HCT116 (cell line): ENCODE measurements at regions not wholly inside any gene's neighbourhood (a gene's known extent, or its start where the extent isn't known, plus 50 kb on each side); places are given as distances from the start of the nearest gene placed in this dataset.

ENCODE experiments used
- ATAC-seq: fragments of 200-7000 bp; cut with Tn5 transposase; 2 replicates; pipeline ENCODE4 v1.9.1; 2020; ENCODE audit warnings: mild to moderate bottlenecking, moderate library complexity
- BruUV-seq: library from RNA; stranded (reverse); fragments of 400-500 nt; replicated peaks from 2 replicates; lab custom pipeline; 2021; lab: Mats Ljungman, UMichigan
- CTCF ChIA-PET: fragments of 300-600 bp; sonication (Branson Sonifier 250); formaldehyde crosslinking; loops from one replicate; lab custom pipeline; 2021; ENCODE audit warnings: antibody characterized with exemption; lab: Charles Lee
- POLR2A ChIA-PET: fragments of 300-600, 350-600 bp; sonication (Branson Sonifier 250); formaldehyde crosslinking; loops from one replicate; lab custom pipeline; 2021; ENCODE audit warnings: antibody characterized with exemption; lab: Charles Lee
- RAD21 ChIA-PET, 2 experiments: fragments of 300-600 bp; sonication (Branson Sonifier 250); formaldehyde crosslinking; loops; one replicate each; lab custom pipeline; 2023; ENCODE audit warnings: low total read pairs in 2 of 2; ENCODE audit not compliant: uncharacterized antibody in 2 of 2, unreplicated experiment in 2 of 2, low non-redundant PET in 1 of 2; lab: Charles Lee
- DNase-seq: peaks from one replicate; pipeline ENCODE4 v3.0.0-alpha.2; 2010; ENCODE audit warnings: low read depth, low spot score
- H2AFZ ChIP-seq: fragments of 200-600 bp; shearing (Covaris generic), sonication (generic); 2 replicates; pipeline ENCODE4 v1.6.1; 2017; ENCODE audit warnings: low read depth, mixed run types, mixed read lengths, antibody characterized with exemption, low read length; ENCODE audit not compliant: poor library complexity, severe bottlenecking
- H3K27ac ChIP-seq: 2 replicates; pipeline ENCODE4 v1.5.1; 2012; ENCODE audit warnings: low read depth, low read length
- H3K27me3 ChIP-seq: fragments of 200-600 bp; sonication (generic); 2 replicates; pipeline ENCODE4 v1.6.1; 2016; ENCODE audit warnings: mixed run types, low read length, mixed read lengths; ENCODE audit not compliant: insufficient read depth
- H3K36me3 ChIP-seq, 2 experiments: fragments of 200-500 bp in 1 of 2; fragments of 200-600 bp in 1 of 2; sonication (Bioruptor generic) in 1 of 2; sonication (generic) in 1 of 2; 2 replicates each; pipeline versions ENCODE4 v1.5.1 to v1.6.1; 2014 to 2016; ENCODE audit warnings: low read length in 2 of 2, inconsistent platforms in 1 of 2, mixed read lengths in 1 of 2, mixed run types in 1 of 2; ENCODE audit not compliant: insufficient read depth in 2 of 2, control insufficient read depth in 1 of 2
- H3K4me1 ChIP-seq, 2 experiments: fragments of 200-600 bp in 1 of 2; sonication (generic) in 1 of 2; 2 replicates each; pipeline versions ENCODE4 v1.5.1 to v1.6.1; 2012 to 2017; ENCODE audit warnings: low read length in 2 of 2, inconsistent platforms in 1 of 2, mild to moderate bottlenecking in 1 of 2, mixed read lengths in 1 of 2, mixed run types in 1 of 2, moderate library complexity in 1 of 2; ENCODE audit not compliant: insufficient read depth in 2 of 2, control insufficient read depth in 1 of 2
- H3K4me2 ChIP-seq: fragments of 200-600 bp; sonication (generic); 2 replicates; pipeline ENCODE4 v1.6.1; 2017; ENCODE audit warnings: mixed run types, low read length, mixed read lengths
- H3K4me3 ChIP-seq, 2 experiments: fragments of 200-600 bp in 1 of 2; sonication (generic) in 1 of 2; replicated peaks in 1 of 2; 2 replicates each; pipeline ENCODE4 v1.5.1; 2011 to 2016; ENCODE audit warnings: low read length in 2 of 2, control low read depth in 1 of 2, low read depth in 1 of 2, mild to moderate bottlenecking in 1 of 2, mixed read lengths in 1 of 2, mixed run types in 1 of 2
- H3K79me2 ChIP-seq: fragments of 200-600 bp; sonication (generic); 2 replicates; pipeline ENCODE4 v1.6.1; 2017; ENCODE audit warnings: mild to moderate bottlenecking, mixed run types, low read length, moderate library complexity, mixed read lengths; ENCODE audit not compliant: insufficient read depth
- H3K9ac ChIP-seq: fragments of 200-600 bp; sonication (generic); 2 replicates; pipeline ENCODE4 v1.6.1; 2016; ENCODE audit warnings: low read length, mixed read lengths
- H3K9me2 ChIP-seq: fragments of 200-600 bp; sonication (generic), shearing (Covaris generic); 2 replicates; pipeline ENCODE4 v1.6.1; 2017; ENCODE audit warnings: mixed run types, mild to moderate bottlenecking, moderate library complexity; ENCODE audit not compliant: insufficient read depth
- H3K9me3 ChIP-seq, 2 experiments: fragments of 200-500 bp in 1 of 2; fragments of 200-600 bp in 1 of 2; sonication (Bioruptor generic) in 1 of 2; sonication (generic) in 1 of 2; 2 replicates each; pipeline ENCODE4 v1.6.1; 2014 to 2017; ENCODE audit warnings: low read length in 2 of 2, mixed read lengths in 2 of 2, inconsistent platforms in 1 of 2, low read depth in 1 of 2, mild to moderate bottlenecking in 1 of 2, mixed run types in 1 of 2, moderate library complexity in 1 of 2; ENCODE audit not compliant: control insufficient read depth in 1 of 2, insufficient read depth in 1 of 2
- H4K20me1 ChIP-seq: fragments of 200-600 bp; sonication (generic), shearing (Covaris generic); 2 replicates; pipeline ENCODE4 v1.6.1; 2017; ENCODE audit warnings: mixed run types, mild to moderate bottlenecking, moderate library complexity; ENCODE audit not compliant: insufficient read depth
- CBX3 ChIP-seq: IDR thresholded peaks from 2 replicates; pipeline ENCODE4 v1.6.1; 2012; ENCODE audit warnings: low read depth
- EGR1 ChIP-seq: IDR thresholded peaks from 2 replicates; pipeline ENCODE4 v1.6.1; 2012; ENCODE audit warnings: low read depth
- EZH2 ChIP-seq: fragments of 200-600 bp; sonication (generic); IDR thresholded peaks from 2 replicates; pipeline ENCODE4 v1.6.1; 2017; ENCODE audit warnings: antibody characterized with exemption, mixed run types
- JUND ChIP-seq: IDR thresholded peaks from 2 replicates; pipeline ENCODE4 v1.6.1; 2012
- SP1 ChIP-seq: IDR thresholded peaks from 2 replicates; pipeline ENCODE4 v1.6.1; 2012; ENCODE audit warnings: low read depth
- SRF ChIP-seq: IDR thresholded peaks from 2 replicates; pipeline ENCODE4 v1.6.1; 2012; ENCODE audit warnings: low read depth
- TCF7L2 ChIP-seq: IDR thresholded peaks from 2 replicates; pipeline ENCODE4 v1.7.0; 2011; ENCODE audit warnings: borderline replicate concordance, inconsistent platforms; ENCODE audit not compliant: insufficient read depth, insufficient read length; ENCODE audit errors: extremely low read depth
- ZFX ChIP-seq: fragments of 450-650 bp; IDR thresholded peaks from 2 replicates; pipeline ENCODE4 v1.6.1; 2017
- ZNF274 ChIP-seq: fragments of 200-500 bp; sonication (Bioruptor generic); IDR thresholded peaks from 2 replicates; pipeline ENCODE4 v1.6.1; 2014; ENCODE audit warnings: mild to moderate bottlenecking, low read depth, low read length, inconsistent platforms
- intact Hi-C: fragments of 100-400 bp; cut with micrococcal nuclease; formaldehyde crosslinking; loops from 2 replicates; pipeline ENCODE4 v1.10.0; 2022
- TF ChIP-seq, protein P1 (sequence below), 3 experiments: fragments of 200-600 bp in 1 of 3; sonication (generic) in 1 of 3; IDR thresholded peaks in 2 of 3; conservative IDR thresholded peaks in 1 of 3; 2 replicates each; pipeline ENCODE4 v1.5.1; 2012 to 2017; ENCODE audit warnings: low read depth in 2 of 3, low read length in 2 of 3, antibody characterized with exemption in 1 of 3, borderline replicate concordance in 1 of 3, control low read depth in 1 of 3, mild to moderate bottlenecking in 1 of 3, mixed read lengths in 1 of 3, mixed run types in 1 of 3, moderate library complexity in 1 of 3; ENCODE audit not compliant: insufficient read depth in 1 of 3
- TF ChIP-seq, protein P2 (sequence below): IDR thresholded peaks from 2 replicates; pipeline ENCODE4 v1.6.1; 2012
- TF ChIP-seq, protein P3 (sequence below): IDR thresholded peaks from 2 replicates; pipeline ENCODE4 v1.6.1; 2012

DNA sequence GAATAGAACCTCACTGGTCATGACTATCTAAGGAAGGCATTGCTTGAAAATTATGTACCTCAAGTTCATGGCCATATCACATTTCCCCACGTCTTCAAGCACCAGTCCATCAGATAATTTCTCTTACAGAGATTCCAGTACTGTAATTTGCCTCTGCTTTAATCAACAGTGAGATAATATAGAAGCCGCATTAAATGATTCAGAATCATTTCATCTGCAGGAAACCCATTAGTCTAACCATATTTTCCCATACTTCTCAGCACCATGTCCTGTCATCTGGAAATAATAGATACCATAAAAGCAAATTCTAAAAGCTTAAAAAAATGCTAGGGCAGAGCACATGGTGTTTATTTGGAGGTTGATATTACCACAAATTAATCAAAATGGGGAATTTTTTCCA lies 310.3 kb upstream of the SLIT2 start (continued):
- TF ChIP-seq, protein P1, sequence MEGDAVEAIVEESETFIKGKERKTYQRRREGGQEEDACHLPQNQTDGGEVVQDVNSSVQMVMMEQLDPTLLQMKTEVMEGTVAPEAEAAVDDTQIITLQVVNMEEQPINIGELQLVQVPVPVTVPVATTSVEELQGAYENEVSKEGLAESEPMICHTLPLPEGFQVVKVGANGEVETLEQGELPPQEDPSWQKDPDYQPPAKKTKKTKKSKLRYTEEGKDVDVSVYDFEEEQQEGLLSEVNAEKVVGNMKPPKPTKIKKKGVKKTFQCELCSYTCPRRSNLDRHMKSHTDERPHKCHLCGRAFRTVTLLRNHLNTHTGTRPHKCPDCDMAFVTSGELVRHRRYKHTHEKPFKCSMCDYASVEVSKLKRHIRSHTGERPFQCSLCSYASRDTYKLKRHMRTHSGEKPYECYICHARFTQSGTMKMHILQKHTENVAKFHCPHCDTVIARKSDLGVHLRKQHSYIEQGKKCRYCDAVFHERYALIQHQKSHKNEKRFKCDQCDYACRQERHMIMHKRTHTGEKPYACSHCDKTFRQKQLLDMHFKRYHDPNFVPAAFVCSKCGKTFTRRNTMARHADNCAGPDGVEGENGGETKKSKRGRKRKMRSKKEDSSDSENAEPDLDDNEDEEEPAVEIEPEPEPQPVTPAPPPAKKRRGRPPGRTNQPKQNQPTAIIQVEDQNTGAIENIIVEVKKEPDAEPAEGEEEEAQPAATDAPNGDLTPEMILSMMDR (IDR thresholded peaks at IDR 0.05 in 2 of 3, conservative IDR thresholded peaks at IDR 0.05 in 1 of 3; ENCODE audit: borderline replicate concordance in 1 of 3, insufficient read depth in 1 of 3, low read depth in 2 of 3, low read length in 2 of 3), result no peak
- TF ChIP-seq JUND (no peak), ZFX (no peak), CBX3 (no peak)

DNA sequence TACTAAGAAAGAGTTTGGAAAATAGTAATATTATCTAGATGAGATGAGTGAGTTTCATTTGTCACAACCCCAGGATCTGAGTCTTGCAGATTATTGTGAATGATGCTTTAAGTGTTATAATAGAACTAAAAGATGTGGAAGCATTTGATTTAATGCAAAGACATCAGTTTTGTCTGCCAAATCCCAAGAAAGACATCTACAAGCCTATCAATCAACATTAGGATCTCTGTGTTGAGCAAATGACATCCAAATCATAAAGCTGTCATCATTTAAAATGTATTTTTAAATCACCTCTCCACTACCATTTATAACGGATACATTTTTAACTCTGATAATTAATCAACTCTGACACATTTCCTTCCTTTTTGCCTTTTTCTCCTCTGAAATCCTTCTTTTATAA lies 310.8 kb upstream of the SLIT2 start:
- Histone ChIP-seq H3K4me3 (no peak overlapping the region), H3K9me2 (no peaks in the 10 kb centered on the region), H3K4me1 (peaks cover 0 to 4% of the 10 kb centered on the region in 2 experiments; a peak in 1 of 4 replicates), H4K20me1 (no peaks in the 10 kb centered on the region), H3K9me3 (no peaks in the 10 kb centered on the region), H3K79me2 (no peaks in the 10 kb centered on the region), H2AFZ (no peak overlapping the region), H3K27me3 (no peaks in the 10 kb centered on the region), H3K36me3 (no peaks in the 10 kb centered on the region), H3K27ac (no peak overlapping the region), H3K9ac (no peak overlapping the region), H3K4me2 (no peak overlapping the region)
- DNase-seq (no peak), ATAC-seq (no peak)
- no peak for TF ChIP-seq EZH2
- RAD21 ChIA-PET, result no interaction called here
- POLR2A ChIA-PET, result no interaction called here
- BruUV-seq, result no TSS peak
- intact Hi-C loops, result no loop called here
- CTCF ChIA-PET, result no interaction called here

DNA sequence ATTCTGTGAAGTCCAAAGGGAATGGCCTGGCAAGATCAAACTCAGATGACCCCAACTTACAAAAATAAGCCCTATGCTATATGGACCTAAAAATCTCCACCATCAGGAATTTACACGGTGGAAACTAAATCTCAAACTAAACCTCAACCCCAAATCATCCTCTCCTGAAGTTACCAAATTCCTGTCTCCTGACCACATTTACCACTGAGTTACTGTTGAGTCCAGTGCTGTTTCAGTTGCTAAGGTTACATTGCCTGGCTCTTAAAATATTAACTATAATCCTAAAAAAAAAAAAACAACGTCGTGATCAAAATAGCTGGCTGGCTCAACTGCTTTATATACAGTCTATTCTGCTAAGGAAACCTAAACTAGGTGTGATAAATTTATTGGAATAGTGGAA lies 315.2 kb upstream of the SLIT2 start:
- no peak overlapping the region for H3K27ac ChIP-seq
- H2AFZ ChIP-seq, result no peak overlapping the region
- no peaks in the 10 kb centered on the region for H3K36me3 ChIP-seq
- no peak for ATAC-seq
- H3K9me3 ChIP-seq, result no peaks in the 10 kb centered on the region
- POLR2A ChIA-PET, result no interaction called here
- DNase-seq, result no peak
- no peaks in the 10 kb centered on the region for H3K79me2 ChIP-seq
- intact Hi-C loops, result no loop called here
- H4K20me1 ChIP-seq, result no peaks in the 10 kb centered on the region
- CTCF ChIA-PET, result no interaction called here
- no peak overlapping the region for H3K9ac ChIP-seq
- no TSS peak for BruUV-seq
- RAD21 ChIA-PET, result no interaction called here
- H3K4me3 ChIP-seq, result no peak overlapping the region
- no peaks in the 10 kb centered on the region for H3K4me1 ChIP-seq
- H3K4me2 ChIP-seq, result no peak overlapping the region
- no peaks in the 10 kb centered on the region for H3K27me3 ChIP-seq
- H3K9me2 ChIP-seq, result no peaks in the 10 kb centered on the region
- TF ChIP-seq CBX3, result no peak
- no peak for TF ChIP-seq TCF7L2
- no peak for TF ChIP-seq ZNF274
- TF ChIP-seq, protein P2, sequence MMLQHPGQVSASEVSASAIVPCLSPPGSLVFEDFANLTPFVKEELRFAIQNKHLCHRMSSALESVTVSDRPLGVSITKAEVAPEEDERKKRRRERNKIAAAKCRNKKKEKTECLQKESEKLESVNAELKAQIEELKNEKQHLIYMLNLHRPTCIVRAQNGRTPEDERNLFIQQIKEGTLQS, result no peak
- no peak for TF ChIP-seq SP1
- TF ChIP-seq, protein P1 (IDR thresholded peaks at IDR 0.05 in 2 of 3, conservative IDR thresholded peaks at IDR 0.05 in 1 of 3; ENCODE audit: borderline replicate concordance in 1 of 3, insufficient read depth in 1 of 3, low read depth in 2 of 3, low read length in 2 of 3), result no peak
- TF ChIP-seq EGR1, result no peak
- TF ChIP-seq SRF, result no peak
- no peak for TF ChIP-seq JUND
- TF ChIP-seq, protein P3, sequence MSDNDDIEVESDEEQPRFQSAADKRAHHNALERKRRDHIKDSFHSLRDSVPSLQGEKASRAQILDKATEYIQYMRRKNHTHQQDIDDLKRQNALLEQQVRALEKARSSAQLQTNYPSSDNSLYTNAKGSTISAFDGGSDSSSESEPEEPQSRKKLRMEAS, result no peak
